Uterus (tissue), 3 donors: ENCODE measurements at regions not wholly inside any gene's neighbourhood (a gene's known extent, or its start where the extent isn't known, plus 50 kb on each side); places are given as distances from the start of the nearest gene placed in this dataset. TPM values are rescaled to one million over a fixed set of nuclear protein-coding genes. Genes with fewer than 3 reads are reported as not detected.

Experiments
- DNase-seq, 2 donors: peaks; one replicate each; pipeline ENCODE4 v3.0.0-alpha.2; 2019 to 2020
- H3K27ac ChIP-seq, 2 donors: fragments of 200-600 bp; sonication (generic); 1 replicate in 1 of 2; 2 replicates in 1 of 2; pipeline ENCODE4 v1.5.1; 2016 to 2018
- H3K27me3 ChIP-seq, 2 donors: fragments of 200-600 bp; sonication (generic); one replicate each; pipeline ENCODE4 v1.5.1; 2018 to 2019; ENCODE audit warnings: control low read depth in 1 of 2
- H3K36me3 ChIP-seq, 2 donors: fragments of 200-600 bp; sonication (generic); one replicate each; pipeline ENCODE4 v1.5.1; 2019; ENCODE audit warnings: control low read depth in 1 of 2
- H3K4me1 ChIP-seq, 2 donors: fragments of 200-600 bp; sonication (generic); one replicate each; pipeline ENCODE4 v1.5.1; 2018 to 2019; ENCODE audit warnings: control low read depth in 1 of 2
- H3K4me3 ChIP-seq, 2 donors: fragments of 200-600 bp; sonication (generic); 1 replicate in 1 of 2; 2 replicates in 1 of 2; pipeline ENCODE4 v1.5.1; 2018 to 2019; ENCODE audit warnings: mild to moderate bottlenecking in 1 of 2
- H3K9me3 ChIP-seq, 2 donors: fragments of 200-600 bp; sonication (generic); one replicate each; pipeline ENCODE4 v1.5.1; 2019; ENCODE audit warnings: control low read depth in 1 of 2
- CTCF ChIP-seq, 4 experiments: fragments of 200-600 bp in 2 of 4; fragments of 450-650 bp in 2 of 4; sonication (generic) in 2 of 4; IDR thresholded peaks; one replicate each; pipeline ENCODE4 v1.5.1; 2016 to 2019; ENCODE audit warnings: antibody characterized with exemption in 4 of 4, mild to moderate bottlenecking in 2 of 4, moderate library complexity in 1 of 4
- POLR2A ChIP-seq, 2 donors: fragments of 450-650 bp; IDR thresholded peaks; one replicate each; pipeline ENCODE4 v1.6.1; 2016; ENCODE audit warnings: antibody characterized with exemption in 2 of 2, mild to moderate bottlenecking in 1 of 2, moderate library complexity in 1 of 2
- intact Hi-C: fragments of 100-400 bp; cut with DNase I; formaldehyde crosslinking; loops from one replicate; pipeline ENCODE4 v1.15.1; 2023; ENCODE audit warnings: low total_unique reads
- small RNA-seq: library from RNA; depleted of rRNA; stranded (forward); fragments of <200 nt; gene quantifications from one replicate; pipeline ENCODE3, GENCODE V24; 2016
- donor health status: DM: yes; HTN: yes; CAD: no.

- intact Hi-C loops, result no loop called here
- DNase-seq, result no peak
- TF ChIP-seq CTCF (IDR thresholded peaks at IDR 0.05) (no peak), POLR2A (IDR thresholded peaks at IDR 0.05) (no peak)
- H3K27ac ChIP-seq, result no peak overlapping the region
- H3K4me1 ChIP-seq, result no peaks in the 10 kb centered on the region
- H3K27me3 ChIP-seq, result no peaks in the 10 kb centered on the region
- H3K4me3 ChIP-seq, result no peak overlapping the region
- peaks cover 0 to 2% of the 10 kb centered on the region in 2 donors for H3K36me3 ChIP-seq
- H3K9me3 ChIP-seq, result no peaks in the 10 kb centered on the region
Measured at GRCh38 chr4:168039593-168039992, 52.7 kb upstream of the ANXA10 start.

Small RNA genes lying in the stretch of these regions (small RNA-seq; reads per million reads assigned to genes)
- not detected for gene RN7SL776P
